A549 (cell line): ENCODE measurements at regions not wholly inside any gene's neighbourhood (a gene's known extent, or its start where the extent isn't known, plus 50 kb on each side); places are given as distances from the start of the nearest gene placed in this dataset.

Source experiments
- ATAC-seq, 2 experiments: fragments of 200-7000 bp in 1 of 2; fragments of >200 bp in 1 of 2; cut with Nextera tagmentation in 1 of 2; cut with Tn5 transposase in 1 of 2; 3 replicates each; pipeline versions ENCODE4 v1.8.0 to v1.9.1; 2018 to 2020; ENCODE audit warnings: mild to moderate bottlenecking in 1 of 2, moderate library complexity in 1 of 2
- CTCF ChIA-PET: fragments of 300-600 bp; sonication (Branson Sonifier 250); formaldehyde crosslinking; extraction: SDS; loops from one replicate; lab custom pipeline; 2021; ENCODE audit warnings: antibody characterized with exemption, inconsistent platforms; lab: Yijun Ruan, JAX
- POLR2A ChIA-PET: fragments of 350-600 bp; formaldehyde crosslinking; extraction: SDS; loops from one replicate; lab custom pipeline; 2021; ENCODE audit warnings: antibody characterized with exemption, inconsistent platforms; lab: Yijun Ruan, JAX
- DNase-seq, 2 experiments: peaks; one replicate each; pipeline versions ENCODE4 v3.0.0 to v3.0.0-alpha.2; 2011 to 2016; ENCODE audit warnings: low read depth in 1 of 2, low spot score in 1 of 2
- FAIRE-seq: peaks from 2 replicates; lab custom pipeline; 2011; peaks lifted over from hg19 to GRCh38; lab: Jason Lieb, UNC
- H3K27ac ChIP-seq, 2 experiments: fragments of >200 bp; sonication (Bioruptor Twin); formaldehyde crosslinking; 3 replicates each; pipeline ENCODE4 v1.5.1; 2016 to 2017
- H3K4me1 ChIP-seq: fragments of >200 bp; sonication (Bioruptor Twin); formaldehyde crosslinking; 3 replicates; pipeline ENCODE4 v1.6.1; 2016
- H3K4me2 ChIP-seq: fragments of >200 bp; sonication (Bioruptor Twin); formaldehyde crosslinking; 3 replicates; pipeline ENCODE4 v1.6.1; 2016
- H3K4me3 ChIP-seq: fragments of >200 bp; sonication (Bioruptor Twin); formaldehyde crosslinking; 3 replicates; pipeline ENCODE4 v1.5.1; 2016
- H3K9me3 ChIP-seq: fragments of >200 bp; sonication (Bioruptor Twin); formaldehyde crosslinking; 3 replicates; pipeline ENCODE4 v1.6.1; 2016
- CBX2 ChIP-seq: fragments of 200-600 bp; sonication (generic); IDR thresholded peaks from 2 replicates; pipeline ENCODE4 v1.6.1; 2016; ENCODE audit warnings: low read depth, mild to moderate bottlenecking, borderline replicate concordance
- EHMT2 ChIP-seq: fragments of 200-600 bp; sonication (generic); IDR thresholded peaks from 2 replicates; pipeline ENCODE4 v1.6.1; 2016; ENCODE audit warnings: antibody characterized with exemption, low read depth, mild to moderate bottlenecking, moderate library complexity
- ESRRA ChIP-seq: fragments of 150-350 bp; IDR thresholded peaks from 2 replicates; pipeline ENCODE4 v1.6.1; 2014; ENCODE audit warnings: mild to moderate bottlenecking, low read length, borderline replicate concordance
- GATA3 ChIP-seq: IDR thresholded peaks from 2 replicates; pipeline ENCODE4 v1.6.1; 2012; ENCODE audit warnings: borderline replicate concordance
- HOXA7 ChIP-seq: fragments of 250-450 bp; sonication (Bioruptor Pico); IDR thresholded peaks from 2 replicates; pipeline ENCODE4 v1.5.0; 2020; ENCODE audit warnings: mild to moderate bottlenecking, moderate library complexity
- JUN ChIP-seq, 2 experiments: fragments of >200 bp; sonication (Bioruptor Twin); formaldehyde crosslinking; IDR thresholded peaks; 2 replicates in 1 of 2; 3 replicates in 1 of 2; pipeline ENCODE4 v1.6.1; 2016 to 2017
- MAFK ChIP-seq: fragments of 450-650 bp; IDR thresholded peaks from 2 replicates; pipeline ENCODE4 v1.6.1; 2014; ENCODE audit not compliant: partially characterized antibody
- MAZ ChIP-seq: fragments of 150-350 bp; IDR thresholded peaks from 2 replicates; pipeline ENCODE4 v1.6.1; 2014; ENCODE audit warnings: antibody characterized with exemption, low read depth, low read length, borderline replicate concordance
- NFE2L2 ChIP-seq: fragments of 150-350 bp; conservative IDR thresholded peaks from 2 replicates; pipeline ENCODE4 v1.6.1; 2014; ENCODE audit warnings: low read length
- RAD21 ChIP-seq, 2 experiments: fragments of >200 bp in 1 of 2; sonication (Bioruptor Twin) in 1 of 2; formaldehyde crosslinking in 1 of 2; IDR thresholded peaks in 1 of 2; conservative IDR thresholded peaks in 1 of 2; 2 replicates in 1 of 2; 3 replicates in 1 of 2; pipeline ENCODE4 v1.6.1; 2012 to 2018; ENCODE audit warnings: inconsistent platforms in 1 of 2
- RCOR1 ChIP-seq: fragments of 150-350 bp; IDR thresholded peaks from 2 replicates; pipeline ENCODE4 v1.6.1; 2014; ENCODE audit warnings: antibody characterized with exemption, low read length, low read depth
- RFX5 ChIP-seq: fragments of 450-650 bp; IDR thresholded peaks from 2 replicates; pipeline ENCODE4 v1.7.1; 2014; ENCODE audit warnings: antibody characterized with exemption, mild to moderate bottlenecking, moderate library complexity
- SREBF2 ChIP-seq: fragments of 450-650 bp; IDR thresholded peaks from 2 replicates; pipeline ENCODE4 v1.6.1; 2014; ENCODE audit warnings: mild to moderate bottlenecking, moderate library complexity
- TFCP2L1 ChIP-seq: fragments of 250-450 bp; sonication (Bioruptor Pico); IDR thresholded peaks from 2 replicates; pipeline ENCODE4 v1.5.0; 2021; ENCODE audit warnings: mild to moderate bottlenecking
- ZFP36 ChIP-seq: fragments of 450-650 bp; IDR thresholded peaks from 2 replicates; pipeline ENCODE4 v1.6.1; 2014; ENCODE audit warnings: borderline replicate concordance; ENCODE audit not compliant: partially characterized antibody
- ZSCAN20 ChIP-seq: fragments of 250-450 bp; sonication (Bioruptor Pico); IDR thresholded peaks from 2 replicates; pipeline ENCODE4 v1.8.0; 2022; ENCODE audit warnings: mild to moderate bottlenecking, moderate library complexity
- WGBS: methylation state at CpG from one replicate; pipeline ENCODE4 v1.1.6; 2017; ENCODE audit errors: missing lambda C conversion rate; 5-methylcytosine and 5-hydroxymethylcytosine counted together
- TF ChIP-seq, protein P1 (sequence below): fragments of >200 bp; sonication (Bioruptor Twin); formaldehyde crosslinking; IDR thresholded peaks from 3 replicates; pipeline ENCODE4 v1.6.1; 2016
- TF ChIP-seq, protein P2 (sequence below): fragments of 450-650 bp; IDR thresholded peaks from 2 replicates; pipeline ENCODE4 v1.6.1; 2014; ENCODE audit warnings: antibody characterized with exemption
- TF ChIP-seq, protein P3 (sequence below): fragments of 200-600 bp; sonication (generic); IDR thresholded peaks from 2 replicates; pipeline ENCODE4 v1.6.1; 2016; ENCODE audit warnings: antibody characterized with exemption, mild to moderate bottlenecking, moderate library complexity
- TF ChIP-seq, protein P4 (sequence below): fragments of >200 bp; sonication (Bioruptor Twin); formaldehyde crosslinking; IDR thresholded peaks from 2 replicates; pipeline ENCODE4 v1.6.1; 2016
- TF ChIP-seq, protein P5 (sequence below): fragments of >200 bp; sonication (Bioruptor Twin); formaldehyde crosslinking; IDR thresholded peaks from 3 replicates; pipeline ENCODE4 v1.5.1; 2016
- TF ChIP-seq, protein P6 (sequence below): fragments of 250-450 bp; sonication (Bioruptor Pico); IDR thresholded peaks from 2 replicates; pipeline ENCODE4 v1.5.0; 2020; ENCODE audit warnings: low read depth, mild to moderate bottlenecking, moderate library complexity
- TF ChIP-seq, protein P7 (sequence below): fragments of 150-350 bp; IDR thresholded peaks from 2 replicates; pipeline ENCODE4 v1.6.1; 2014; ENCODE audit warnings: low read depth, mild to moderate bottlenecking, low read length

DNA sequence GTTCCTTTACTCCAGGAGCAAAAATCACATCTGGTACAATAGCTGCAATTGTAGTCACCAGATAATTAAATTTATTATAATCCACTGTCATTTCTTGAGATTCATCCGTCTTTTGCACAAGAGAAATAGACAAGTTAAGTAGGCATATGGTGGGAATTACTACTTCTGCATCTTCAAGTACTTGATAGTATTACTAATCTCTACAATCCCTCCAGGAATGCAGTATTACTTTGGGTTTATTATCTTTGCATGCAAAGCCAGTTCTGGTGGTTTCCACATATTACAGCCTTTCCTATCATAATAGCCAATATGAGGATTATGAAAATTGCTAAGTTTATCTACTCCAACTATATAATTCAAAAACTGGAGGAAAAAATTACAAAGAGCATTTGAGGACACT, 254.1 kb downstream of the IKZF2 start (continued):
- TF ChIP-seq ZFP36 = no peak

DNA sequence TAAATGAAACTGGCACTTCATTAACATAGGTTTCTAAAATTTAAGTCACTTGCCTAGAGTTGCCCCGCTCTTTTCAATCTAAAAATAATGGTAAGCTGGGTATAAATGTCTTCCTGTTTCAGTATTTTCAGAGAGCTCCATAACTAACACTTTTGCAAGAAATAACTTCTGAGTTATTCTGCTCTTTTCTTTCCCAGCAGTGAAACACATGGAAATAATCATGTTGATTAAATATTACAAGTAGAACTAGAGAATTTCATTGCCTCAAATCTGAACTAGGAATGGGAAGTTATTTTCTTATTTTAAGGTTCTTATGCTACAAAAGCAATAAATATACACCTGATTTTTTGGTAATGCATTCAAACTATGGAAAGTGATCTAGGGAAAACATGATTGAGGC, 257.4 kb downstream of the IKZF2 start:
- ChIA-PET CTCF (no interaction called here), POLR2A (no interaction called here)
- TF ChIP-seq MAZ = no peak
- TF ChIP-seq, protein P1, sequence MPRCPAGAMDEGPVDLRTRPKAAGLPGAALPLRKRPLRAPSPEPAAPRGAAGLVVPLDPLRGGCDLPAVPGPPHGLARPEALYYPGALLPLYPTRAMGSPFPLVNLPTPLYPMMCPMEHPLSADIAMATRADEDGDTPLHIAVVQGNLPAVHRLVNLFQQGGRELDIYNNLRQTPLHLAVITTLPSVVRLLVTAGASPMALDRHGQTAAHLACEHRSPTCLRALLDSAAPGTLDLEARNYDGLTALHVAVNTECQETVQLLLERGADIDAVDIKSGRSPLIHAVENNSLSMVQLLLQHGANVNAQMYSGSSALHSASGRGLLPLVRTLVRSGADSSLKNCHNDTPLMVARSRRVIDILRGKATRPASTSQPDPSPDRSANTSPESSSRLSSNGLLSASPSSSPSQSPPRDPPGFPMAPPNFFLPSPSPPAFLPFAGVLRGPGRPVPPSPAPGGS = no peak
- no peak for TF ChIP-seq RCOR1
- TF ChIP-seq NFE2L2 = no peak
- no peak for TF ChIP-seq TFCP2L1 (CRISPR knock-in tag)
- no peak for TF ChIP-seq EHMT2
- TF ChIP-seq, protein P2, sequence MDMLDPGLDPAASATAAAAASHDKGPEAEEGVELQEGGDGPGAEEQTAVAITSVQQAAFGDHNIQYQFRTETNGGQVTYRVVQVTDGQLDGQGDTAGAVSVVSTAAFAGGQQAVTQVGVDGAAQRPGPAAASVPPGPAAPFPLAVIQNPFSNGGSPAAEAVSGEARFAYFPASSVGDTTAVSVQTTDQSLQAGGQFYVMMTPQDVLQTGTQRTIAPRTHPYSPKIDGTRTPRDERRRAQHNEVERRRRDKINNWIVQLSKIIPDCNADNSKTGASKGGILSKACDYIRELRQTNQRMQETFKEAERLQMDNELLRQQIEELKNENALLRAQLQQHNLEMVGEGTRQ = no peak
- no peak for TF ChIP-seq CBX2
- no peak for TF ChIP-seq GATA3
- no peak for TF ChIP-seq RAD21 (conservative IDR thresholded peaks at IDR 0.05 in 1 of 2, IDR thresholded peaks at IDR 0.05 in 1 of 2)
- no peak for TF ChIP-seq SREBF2
- TF ChIP-seq MAFK = no peak
- TF ChIP-seq HOXA7 (CRISPR knock-in tag) = no peak
- TF ChIP-seq ZSCAN20 (CRISPR knock-in tag) = no peak
- TF ChIP-seq, protein P3, sequence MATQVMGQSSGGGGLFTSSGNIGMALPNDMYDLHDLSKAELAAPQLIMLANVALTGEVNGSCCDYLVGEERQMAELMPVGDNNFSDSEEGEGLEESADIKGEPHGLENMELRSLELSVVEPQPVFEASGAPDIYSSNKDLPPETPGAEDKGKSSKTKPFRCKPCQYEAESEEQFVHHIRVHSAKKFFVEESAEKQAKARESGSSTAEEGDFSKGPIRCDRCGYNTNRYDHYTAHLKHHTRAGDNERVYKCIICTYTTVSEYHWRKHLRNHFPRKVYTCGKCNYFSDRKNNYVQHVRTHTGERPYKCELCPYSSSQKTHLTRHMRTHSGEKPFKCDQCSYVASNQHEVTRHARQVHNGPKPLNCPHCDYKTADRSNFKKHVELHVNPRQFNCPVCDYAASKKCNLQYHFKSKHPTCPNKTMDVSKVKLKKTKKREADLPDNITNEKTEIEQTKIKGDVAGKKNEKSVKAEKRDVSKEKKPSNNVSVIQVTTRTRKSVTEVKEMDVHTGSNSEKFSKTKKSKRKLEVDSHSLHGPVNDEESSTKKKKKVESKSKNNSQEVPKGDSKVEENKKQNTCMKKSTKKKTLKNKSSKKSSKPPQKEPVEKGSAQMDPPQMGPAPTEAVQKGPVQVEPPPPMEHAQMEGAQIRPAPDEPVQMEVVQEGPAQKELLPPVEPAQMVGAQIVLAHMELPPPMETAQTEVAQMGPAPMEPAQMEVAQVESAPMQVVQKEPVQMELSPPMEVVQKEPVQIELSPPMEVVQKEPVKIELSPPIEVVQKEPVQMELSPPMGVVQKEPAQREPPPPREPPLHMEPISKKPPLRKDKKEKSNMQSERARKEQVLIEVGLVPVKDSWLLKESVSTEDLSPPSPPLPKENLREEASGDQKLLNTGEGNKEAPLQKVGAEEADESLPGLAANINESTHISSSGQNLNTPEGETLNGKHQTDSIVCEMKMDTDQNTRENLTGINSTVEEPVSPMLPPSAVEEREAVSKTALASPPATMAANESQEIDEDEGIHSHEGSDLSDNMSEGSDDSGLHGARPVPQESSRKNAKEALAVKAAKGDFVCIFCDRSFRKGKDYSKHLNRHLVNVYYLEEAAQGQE = no peak
- TF ChIP-seq RFX5 = no peak
- TF ChIP-seq, protein P4, sequence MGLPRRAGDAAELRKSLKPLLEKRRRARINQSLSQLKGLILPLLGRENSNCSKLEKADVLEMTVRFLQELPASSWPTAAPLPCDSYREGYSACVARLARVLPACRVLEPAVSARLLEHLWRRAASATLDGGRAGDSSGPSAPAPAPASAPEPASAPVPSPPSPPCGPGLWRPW = no peak
- H3K4me2 ChIP-seq = no peak overlapping the region
- no peak overlapping the region for H3K4me3 ChIP-seq
- no peak overlapping the region for H3K27ac ChIP-seq
- no peaks in the 10 kb centered on the region for H3K4me1 ChIP-seq
- 55% methylated on average over 1 of the region's 1 CpG for WGBS
- ATAC-seq (no peak), DNase-seq (no peak), FAIRE-seq (no peak)
- H3K9me3 ChIP-seq = no peaks in the 10 kb centered on the region

DNA sequence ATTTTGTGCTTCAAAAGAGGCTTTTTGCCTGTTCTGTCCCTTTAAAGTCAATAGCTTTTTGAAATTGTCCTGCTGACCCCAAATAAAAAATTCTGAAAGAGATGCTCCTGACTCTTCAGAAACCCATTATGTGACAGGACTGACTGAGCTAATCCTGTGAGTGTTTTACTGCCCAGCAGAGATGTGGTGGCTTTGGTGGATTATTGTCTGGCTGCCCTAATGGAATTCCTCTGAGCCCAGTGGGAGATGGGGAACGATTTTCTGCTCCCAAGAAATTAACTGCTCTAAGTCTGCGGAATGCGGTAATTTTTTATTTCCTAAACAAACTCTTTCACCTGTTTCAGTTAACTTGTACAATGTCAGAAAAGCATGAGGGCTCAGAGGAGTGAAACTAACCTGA, 258.2 kb downstream of the IKZF2 start:
- CTCF ChIA-PET = interaction anchor here (2.5 kb wide), 1 partner anchor 7 kb away, joined by 7 read pairs; no protein-coding TSS in a partner anchor
- 61% methylated on average over 3 of the region's 3 CpGs for WGBS
- ATAC-seq (no peak), FAIRE-seq (no peak), DNase-seq (no peak)
- Histone ChIP-seq H3K9me3 (no peaks in the 10 kb centered on the region), H3K4me3 (no peak overlapping the region), H3K27ac (no peak overlapping the region), H3K4me2 (no peak overlapping the region), H3K4me1 (no peaks in the 10 kb centered on the region)
- POLR2A ChIA-PET = no interaction called here
- TF ChIP-seq, protein P5, sequence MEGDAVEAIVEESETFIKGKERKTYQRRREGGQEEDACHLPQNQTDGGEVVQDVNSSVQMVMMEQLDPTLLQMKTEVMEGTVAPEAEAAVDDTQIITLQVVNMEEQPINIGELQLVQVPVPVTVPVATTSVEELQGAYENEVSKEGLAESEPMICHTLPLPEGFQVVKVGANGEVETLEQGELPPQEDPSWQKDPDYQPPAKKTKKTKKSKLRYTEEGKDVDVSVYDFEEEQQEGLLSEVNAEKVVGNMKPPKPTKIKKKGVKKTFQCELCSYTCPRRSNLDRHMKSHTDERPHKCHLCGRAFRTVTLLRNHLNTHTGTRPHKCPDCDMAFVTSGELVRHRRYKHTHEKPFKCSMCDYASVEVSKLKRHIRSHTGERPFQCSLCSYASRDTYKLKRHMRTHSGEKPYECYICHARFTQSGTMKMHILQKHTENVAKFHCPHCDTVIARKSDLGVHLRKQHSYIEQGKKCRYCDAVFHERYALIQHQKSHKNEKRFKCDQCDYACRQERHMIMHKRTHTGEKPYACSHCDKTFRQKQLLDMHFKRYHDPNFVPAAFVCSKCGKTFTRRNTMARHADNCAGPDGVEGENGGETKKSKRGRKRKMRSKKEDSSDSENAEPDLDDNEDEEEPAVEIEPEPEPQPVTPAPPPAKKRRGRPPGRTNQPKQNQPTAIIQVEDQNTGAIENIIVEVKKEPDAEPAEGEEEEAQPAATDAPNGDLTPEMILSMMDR = no peak
- no peak for TF ChIP-seq RCOR1
- no peak for TF ChIP-seq JUN (IDR thresholded peaks at IDR 0.05)
- no peak for TF ChIP-seq RAD21 (conservative IDR thresholded peaks at IDR 0.05 in 1 of 2, IDR thresholded peaks at IDR 0.05 in 1 of 2)
- TF ChIP-seq, protein P1 = no peak
- TF ChIP-seq, protein P6, sequence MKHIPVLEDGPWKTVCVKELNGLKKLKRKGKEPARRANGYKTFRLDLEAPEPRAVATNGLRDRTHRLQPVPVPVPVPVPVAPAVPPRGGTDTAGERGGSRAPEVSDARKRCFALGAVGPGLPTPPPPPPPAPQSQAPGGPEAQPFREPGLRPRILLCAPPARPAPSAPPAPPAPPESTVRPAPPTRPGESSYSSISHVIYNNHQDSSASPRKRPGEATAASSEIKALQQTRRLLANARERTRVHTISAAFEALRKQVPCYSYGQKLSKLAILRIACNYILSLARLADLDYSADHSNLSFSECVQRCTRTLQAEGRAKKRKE = no peak
- no peak for TF ChIP-seq ESRRA
- TF ChIP-seq, protein P7, sequence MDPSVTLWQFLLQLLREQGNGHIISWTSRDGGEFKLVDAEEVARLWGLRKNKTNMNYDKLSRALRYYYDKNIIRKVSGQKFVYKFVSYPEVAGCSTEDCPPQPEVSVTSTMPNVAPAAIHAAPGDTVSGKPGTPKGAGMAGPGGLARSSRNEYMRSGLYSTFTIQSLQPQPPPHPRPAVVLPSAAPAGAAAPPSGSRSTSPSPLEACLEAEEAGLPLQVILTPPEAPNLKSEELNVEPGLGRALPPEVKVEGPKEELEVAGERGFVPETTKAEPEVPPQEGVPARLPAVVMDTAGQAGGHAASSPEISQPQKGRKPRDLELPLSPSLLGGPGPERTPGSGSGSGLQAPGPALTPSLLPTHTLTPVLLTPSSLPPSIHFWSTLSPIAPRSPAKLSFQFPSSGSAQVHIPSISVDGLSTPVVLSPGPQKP = no peak
- TF ChIP-seq ZFP36 = no peak
